MCF 10A (cell line): ENCODE measurements at regions not wholly inside any gene's neighbourhood (a gene's known extent, or its start where the extent isn't known, plus 50 kb on each side); places are given as distances from the start of the nearest gene placed in this dataset.
A peak's percentile ranks its signal among the peaks of the same experiment; 100 is the strongest.

Source experiments
- BruUV-seq: library from RNA; stranded (reverse); fragments of 400-500 nt; replicated peaks from 2 replicates; lab custom pipeline; 2021; lab: Mats Ljungman, UMichigan
- CTCF ChIA-PET: fragments of 300-600 bp; sonication (Branson Sonifier 250); formaldehyde crosslinking; extraction: SDS; loops from one replicate; lab custom pipeline; 2021; ENCODE audit warnings: antibody characterized with exemption, inconsistent platforms; lab: Yijun Ruan, JAX
- POLR2A ChIA-PET: fragments of 300-600, 350-650 bp; sonication (Branson Sonifier 250); formaldehyde crosslinking; extraction: SDS; loops from one replicate; lab custom pipeline; 2020; ENCODE audit warnings: antibody characterized with exemption, inconsistent platforms; lab: Yijun Ruan, JAX
- DNase-seq: peaks from one replicate; pipeline ENCODE4 v3.0.0-alpha.2; 2018; ENCODE audit not compliant: unreplicated experiment
- H3K27ac Mint-ChIP-seq: one replicate; pipeline ENCODE4 v1.8.0; 2022; ENCODE audit warnings: mild to moderate bottlenecking, low read depth, mixed read lengths; ENCODE audit not compliant: unreplicated experiment
- H3K27me3 Mint-ChIP-seq: one replicate; pipeline ENCODE4 v1.8.0; 2022; ENCODE audit warnings: mixed read lengths; ENCODE audit not compliant: insufficient read depth, unreplicated experiment
- H3K36me3 Mint-ChIP-seq: one replicate; pipeline ENCODE4 v1.8.0; 2022; ENCODE audit warnings: mild to moderate bottlenecking, moderate library complexity, mixed read lengths; ENCODE audit not compliant: insufficient read depth, unreplicated experiment
- H3K4me1 Mint-ChIP-seq: one replicate; pipeline ENCODE4 v1.8.0; 2022; ENCODE audit warnings: mixed read lengths; ENCODE audit not compliant: insufficient read depth, unreplicated experiment
- H3K4me3 Mint-ChIP-seq: one replicate; pipeline ENCODE4 v1.8.0; 2022; ENCODE audit warnings: mild to moderate bottlenecking, moderate library complexity, mixed read lengths; ENCODE audit not compliant: unreplicated experiment
- H3K9me3 Mint-ChIP-seq: one replicate; pipeline ENCODE4 v1.8.0; 2022; ENCODE audit warnings: mixed read lengths; ENCODE audit not compliant: unreplicated experiment
- intact Hi-C: fragments of 100-400 bp; cut with micrococcal nuclease; formaldehyde crosslinking; loops from 2 replicates; pipeline ENCODE4 v1.14.1; 2022
- TF ChIP-seq, protein P1 (sequence below): fragments of 200-600 bp; IDR thresholded peaks from one replicate; pipeline ENCODE4 v1.8.0; 2022; ENCODE audit warnings: antibody characterized with exemption, mild to moderate bottlenecking; ENCODE audit not compliant: unreplicated experiment

DNA sequence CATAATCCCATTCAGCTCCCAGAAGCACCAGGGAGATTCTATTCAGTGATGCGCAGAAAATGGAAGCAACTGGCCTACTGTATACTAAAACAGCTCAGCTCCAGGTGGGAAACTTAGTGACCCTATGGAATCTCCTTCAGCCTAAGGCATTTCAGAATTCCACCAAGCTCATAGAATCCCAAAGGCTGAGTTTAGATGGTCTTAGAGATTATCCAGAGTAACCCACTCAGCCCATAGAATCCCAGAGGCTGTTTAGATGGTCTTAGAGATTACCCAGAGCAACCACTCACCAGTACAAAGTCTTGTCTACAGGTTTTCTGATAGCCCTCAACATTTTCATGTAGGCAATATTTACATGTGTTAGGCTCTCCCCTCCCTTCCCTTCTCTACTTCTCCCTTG lies 232.0 kb upstream of the SLC14A2 start:
- no peaks in the 10 kb centered on the region for H3K9me3 Mint-ChIP-seq
- no peak overlapping the region for H3K27ac Mint-ChIP-seq
- ChIA-PET CTCF (interaction anchor here (0.6 to 8.2 kb wide), 16 partner anchors 10 to 1762 kb away, joined by 3 to 138 read pairs (median 3); no protein-coding TSS in a partner anchor), POLR2A (no interaction called here)
- no peak for DNase-seq
- no peak overlapping the region for H3K4me3 Mint-ChIP-seq
- TF ChIP-seq, protein P1, sequence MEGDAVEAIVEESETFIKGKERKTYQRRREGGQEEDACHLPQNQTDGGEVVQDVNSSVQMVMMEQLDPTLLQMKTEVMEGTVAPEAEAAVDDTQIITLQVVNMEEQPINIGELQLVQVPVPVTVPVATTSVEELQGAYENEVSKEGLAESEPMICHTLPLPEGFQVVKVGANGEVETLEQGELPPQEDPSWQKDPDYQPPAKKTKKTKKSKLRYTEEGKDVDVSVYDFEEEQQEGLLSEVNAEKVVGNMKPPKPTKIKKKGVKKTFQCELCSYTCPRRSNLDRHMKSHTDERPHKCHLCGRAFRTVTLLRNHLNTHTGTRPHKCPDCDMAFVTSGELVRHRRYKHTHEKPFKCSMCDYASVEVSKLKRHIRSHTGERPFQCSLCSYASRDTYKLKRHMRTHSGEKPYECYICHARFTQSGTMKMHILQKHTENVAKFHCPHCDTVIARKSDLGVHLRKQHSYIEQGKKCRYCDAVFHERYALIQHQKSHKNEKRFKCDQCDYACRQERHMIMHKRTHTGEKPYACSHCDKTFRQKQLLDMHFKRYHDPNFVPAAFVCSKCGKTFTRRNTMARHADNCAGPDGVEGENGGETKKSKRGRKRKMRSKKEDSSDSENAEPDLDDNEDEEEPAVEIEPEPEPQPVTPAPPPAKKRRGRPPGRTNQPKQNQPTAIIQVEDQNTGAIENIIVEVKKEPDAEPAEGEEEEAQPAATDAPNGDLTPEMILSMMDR, result no peak
- intact Hi-C loops, result loop anchor here (5.0 to 10.0 kb wide), 5 partner anchors 168 to 1768 kb away; no protein-coding TSS in a partner anchor
- no peaks in the 10 kb centered on the region for H3K36me3 Mint-ChIP-seq
- no TSS peak for BruUV-seq
- peaks cover under 1% of the 10 kb centered on the region for H3K27me3 Mint-ChIP-seq
- H3K4me1 Mint-ChIP-seq, result peaks cover 6% of the 10 kb centered on the region

DNA sequence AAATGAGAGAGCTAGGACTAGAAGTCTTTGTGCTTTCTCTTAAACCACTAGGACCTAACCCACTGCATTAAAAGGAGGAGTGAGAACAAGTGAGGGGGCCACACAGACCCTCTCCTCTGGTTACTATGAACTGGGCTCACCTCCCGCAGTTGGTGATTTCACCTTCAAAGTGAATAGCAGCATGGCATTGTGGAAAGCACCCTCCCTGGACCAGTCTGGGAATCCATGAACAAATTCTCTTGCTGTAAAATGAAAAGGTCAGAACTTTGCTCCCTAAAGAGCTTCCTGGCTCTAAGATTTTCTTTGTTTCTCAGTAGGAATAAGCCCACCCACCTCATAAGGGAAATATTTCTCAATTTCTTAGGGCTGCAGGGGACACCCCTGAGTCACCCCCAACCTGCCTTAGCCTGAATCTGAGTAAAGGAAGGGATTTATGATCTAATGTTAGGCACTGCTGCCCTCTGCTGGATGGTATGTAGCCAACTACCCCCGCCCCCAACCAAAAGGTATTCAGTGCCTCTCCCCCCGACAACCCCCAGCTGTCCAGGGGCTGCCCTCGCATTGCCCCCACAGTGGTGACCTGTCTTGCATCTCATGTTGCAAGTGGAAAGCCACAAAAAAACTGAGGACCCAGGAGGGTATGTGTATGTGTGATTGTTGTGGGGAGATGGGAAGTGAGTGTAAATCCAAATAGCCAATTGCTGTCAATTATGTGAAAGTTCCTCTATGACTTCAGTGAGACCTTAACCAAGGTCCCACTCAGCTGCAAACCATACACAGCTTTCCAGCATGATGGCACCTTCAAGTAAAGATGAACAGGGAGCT lies 230.9 kb upstream of the SLC14A2 start:
- no TSS peak for BruUV-seq
- DNase-seq, result peak; percentile 72
- CTCF ChIA-PET, result interaction anchor here (0.6 to 8.2 kb wide), 66 partner anchors 9 to 1765 kb away, joined by 3 to 138 read pairs (median 3); no protein-coding TSS in a partner anchor
- Mint-ChIP-seq H3K27me3 (no peaks in the 10 kb centered on the region), H3K36me3 (no peaks in the 10 kb centered on the region), H3K4me3 (no peak overlapping the region), H3K9me3 (no peaks in the 10 kb centered on the region), H3K27ac (no peak overlapping the region), H3K4me1 (peaks cover 6% of the 10 kb centered on the region)
- TF ChIP-seq, protein P1, result peak; percentile 69
- intact Hi-C loops, result loop anchor here (1.0 to 10.0 kb wide), 7 partner anchors 109 to 1770 kb away; no protein-coding TSS in a partner anchor
- POLR2A ChIA-PET, result no interaction called here

DNA sequence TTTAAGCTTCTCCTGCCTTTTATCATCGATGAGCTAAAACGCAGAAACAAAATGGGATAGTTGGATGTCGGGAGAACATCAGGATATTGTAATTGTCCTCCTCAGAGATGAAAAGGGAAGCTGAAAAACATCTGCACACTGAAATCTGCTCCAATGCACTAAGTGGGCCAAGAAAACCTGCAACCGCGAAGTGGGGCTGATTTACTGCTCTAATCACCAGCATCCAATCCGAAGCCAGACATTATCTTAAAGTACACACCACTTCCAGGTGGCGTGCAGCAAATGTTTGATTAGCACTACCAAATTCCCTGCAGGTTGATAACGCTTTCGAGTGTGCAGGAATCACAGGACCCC lies 230.3 kb upstream of the SLC14A2 start:
- H3K27me3 Mint-ChIP-seq, result no peaks in the 10 kb centered on the region

More for the DNA sequence above, 230.3 kb upstream of the SLC14A2 start:
- POLR2A ChIA-PET, result no interaction called here
- BruUV-seq, result no TSS peak
- CTCF ChIA-PET, result interaction anchor here (0.6 to 8.2 kb wide), 54 partner anchors 8 to 1766 kb away, joined by 3 to 138 read pairs (median 4); no protein-coding TSS in a partner anchor
- TF ChIP-seq, protein P1, result no peak
- Mint-ChIP-seq H3K9me3 (no peaks in the 10 kb centered on the region), H3K4me1 (peaks cover under 1% of the 10 kb centered on the region), H3K36me3 (no peaks in the 10 kb centered on the region), H3K27ac (no peak overlapping the region), H3K4me3 (no peak overlapping the region)
- intact Hi-C loops, result loop anchor here (1.0 to 10.0 kb wide), 7 partner anchors 110 to 1770 kb away; no protein-coding TSS in a partner anchor
- DNase-seq, result no peak
